ENCODE measurements at regions not wholly inside any gene's neighbourhood (a gene's known extent, or its start where the extent isn't known, plus 50 kb on each side); places are given as distances from the start of the nearest gene placed in this dataset.

GRCh38 chr14:34098045-34098984, 147.4 kb upstream of the EGLN3 start (continued):
- TF ChIP-seq PRDM10 (CRISPR knock-in tag; IDR thresholded peaks at IDR 0.05; ENCODE audit: low read depth) (no peak), BRF2 (CRISPR knock-in tag; IDR thresholded peaks at IDR 0.05) (no peak), MYPOP (CRISPR knock-in tag; IDR thresholded peaks at IDR 0.05) (no peak), ZFP90 (CRISPR knock-in tag; IDR thresholded peaks at IDR 0.05; ENCODE audit: borderline replicate concordance) (peak; percentile 61), AGO2 (optimal IDR thresholded peaks at IDR 0.05; ENCODE audit: low read depth, low read length) (no peak), TEAD3 (CRISPR knock-in tag; optimal IDR thresholded peaks at IDR 0.05; ENCODE audit: borderline replicate concordance) (no peak), ZNF766 (CRISPR knock-in tag; IDR thresholded peaks at IDR 0.05; ENCODE audit: borderline replicate concordance) (no peak), HIVEP1 (CRISPR knock-in tag; IDR thresholded peaks at IDR 0.05) (no peak; the same call in 1 of the 2 replicates), SCMH1 (CRISPR knock-in tag; IDR thresholded peaks at IDR 0.05; ENCODE audit: borderline replicate concordance) (no peak), ZFP1 (CRISPR knock-in tag; IDR thresholded peaks at IDR 0.05) (no peak), KDM1A (CRISPR knock-in tag; IDR thresholded peaks at IDR 0.05) (no peak), ZNF652 (CRISPR knock-in tag; IDR thresholded peaks at IDR 0.05; ENCODE audit: borderline replicate concordance, low read depth) (peak; percentile 70; the same call in 1 of the 2 replicates), ZNF75D (CRISPR knock-in tag; IDR thresholded peaks at IDR 0.05; ENCODE audit: borderline replicate concordance) (no peak), RARG (CRISPR knock-in tag; IDR thresholded peaks at IDR 0.05; ENCODE audit: low read depth) (no peak), ZBTB25 (CRISPR knock-in tag; IDR thresholded peaks at IDR 0.05) (peak; percentile 80), NCOA2 (CRISPR knock-in tag; IDR thresholded peaks at IDR 0.05) (no peak), ZNF24 (IDR thresholded peaks at IDR 0.05) (no peak), ZBTB34 (CRISPR knock-in tag; IDR thresholded peaks at IDR 0.05) (no peak), ZNF501 (CRISPR knock-in tag; IDR thresholded peaks at IDR 0.05) (peak; percentile 58), MED1 (CRISPR knock-in tag; IDR thresholded peaks at IDR 0.05) (peak; percentile 33; the same call in 1 of the 2 replicates), TMF1 (CRISPR knock-in tag; IDR thresholded peaks at IDR 0.05; ENCODE audit: low read depth) (no peak), ZSCAN25 (CRISPR knock-in tag; IDR thresholded peaks at IDR 0.05) (no peak)

Measured in HepG2 (cell line).